Stomach (tissue), 8 donors: ENCODE measurements at regions not wholly inside any gene's neighbourhood (a gene's known extent, or its start where the extent isn't known, plus 50 kb on each side); places are given as distances from the start of the nearest gene placed in this dataset.

Source experiments
- DNase-seq, 2 donors: peaks; one replicate each; pipeline versions ENCODE4 v3.0.0 to v3.0.0-alpha.2; 2013 to 2019
- H3K27ac ChIP-seq, 5 donors: fragments of 200-600 bp in 4 of 5; sonication (generic) in 4 of 5; one replicate each; pipeline ENCODE4 v1.5.1; 2013 to 2019; ENCODE audit warnings: mild to moderate bottlenecking in 1 of 5, moderate library complexity in 1 of 5
- H3K27me3 ChIP-seq, 3 donors: fragments of 200-600 bp; sonication (generic); one replicate each; pipeline ENCODE4 v1.5.1; 2017 to 2019; ENCODE audit warnings: mixed run types in 1 of 3
- H3K36me3 ChIP-seq, 4 donors: fragments of 200-600 bp; sonication (generic); 1 replicate in 3 of 4; 2 replicates in 1 of 4; pipeline ENCODE4 v1.5.1; 2016 to 2019
- H3K4me1 ChIP-seq, 4 donors: fragments of 200-600 bp; sonication (generic); one replicate each; pipeline ENCODE4 v1.5.1; 2016 to 2019
- H3K4me3 ChIP-seq, 4 donors: fragments of 200-600 bp; sonication (generic) in 3 of 4; one replicate each; pipeline ENCODE4 v1.5.1; 2016 to 2019; ENCODE audit warnings: mild to moderate bottlenecking in 1 of 4
- H3K9me3 ChIP-seq, 4 donors: fragments of 200-600 bp; sonication (generic); one replicate each; pipeline ENCODE4 v1.5.1; 2016 to 2019
- EP300 ChIP-seq: sonication (generic); formaldehyde crosslinking; IDR thresholded peaks from one replicate; pipeline ENCODE4 v1.6.1; 2017; ENCODE audit warnings: antibody characterized with exemption
- POLR2A ChIP-seq, 4 donors: fragments of 450-650 bp; IDR thresholded peaks; one replicate each; pipeline ENCODE4 v1.6.1; 2016; ENCODE audit warnings: antibody characterized with exemption in 4 of 4, control low read depth in 2 of 4, mild to moderate bottlenecking in 1 of 4, moderate library complexity in 1 of 4
- POLR2AphosphoS5 ChIP-seq, 3 donors: sonication (generic); formaldehyde crosslinking; IDR thresholded peaks; one replicate each; pipeline ENCODE4 v1.6.1; 2016; ENCODE audit warnings: antibody characterized with exemption in 3 of 3
- WGBS, 5 donors: extraction: QIAGEN DNeasy Blood & Tissue Kit in 3 of 5; methylation state at CpG; one replicate each; pipeline versions ENCODE4 v1.1.5 to v1.1.7; 2013 to 2018; 5-methylcytosine and 5-hydroxymethylcytosine counted together
- intact Hi-C: fragments of 100-400 bp; cut with DNase I; formaldehyde crosslinking; loops from one replicate; pipeline ENCODE4 v1.15.1; 2023; ENCODE audit warnings: low total_unique reads
- TF ChIP-seq, protein P1 (sequence below), 7 experiments: fragments of 450-650 bp in 4 of 7; fragments of 200-600 bp in 3 of 7; sonication (generic) in 3 of 7; IDR thresholded peaks; one replicate each; pipeline ENCODE4 v1.5.1; 2016 to 2019; ENCODE audit warnings: antibody characterized with exemption in 7 of 7, control low read depth in 2 of 7, mild to moderate bottlenecking in 1 of 7
- donor health status: healthy with polysubstance abuse.
- donor health status: Bipolar disorder and iron deficiency.
- donor health status: healthy.

DNA sequence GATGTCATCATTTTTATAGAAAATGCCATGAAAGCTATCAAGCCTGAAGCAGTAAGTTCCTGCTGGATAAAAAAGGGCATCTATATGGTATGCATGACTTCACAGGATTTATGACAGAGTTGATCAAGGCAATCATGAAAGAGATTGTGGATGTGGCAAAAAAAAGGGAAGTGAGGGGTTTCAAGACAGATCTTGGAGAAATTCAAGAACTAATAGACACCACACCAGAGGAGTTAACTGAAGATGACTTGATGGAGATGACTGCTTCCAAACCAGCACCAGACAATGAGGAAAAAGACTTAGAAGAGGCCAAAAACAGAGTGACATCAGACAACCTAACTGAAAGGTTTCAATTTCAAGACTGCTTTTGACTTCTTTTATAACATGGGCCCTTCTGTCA is 691.1 kb upstream of the SLC10A2 start:
- Histone ChIP-seq H3K27me3 (no peaks in the 10 kb centered on the region), H3K27ac (no peak overlapping the region), H3K36me3 (no peaks in the 10 kb centered on the region), H3K4me1 (no peaks in the 10 kb centered on the region), H3K4me3 (no peak overlapping the region), H3K9me3 (peaks cover 0 to 5% (median 0%) of the 10 kb centered on the region in 4 donors)
- DNase-seq: no peak
- intact Hi-C loops: no loop called here
- TF ChIP-seq, protein P1, sequence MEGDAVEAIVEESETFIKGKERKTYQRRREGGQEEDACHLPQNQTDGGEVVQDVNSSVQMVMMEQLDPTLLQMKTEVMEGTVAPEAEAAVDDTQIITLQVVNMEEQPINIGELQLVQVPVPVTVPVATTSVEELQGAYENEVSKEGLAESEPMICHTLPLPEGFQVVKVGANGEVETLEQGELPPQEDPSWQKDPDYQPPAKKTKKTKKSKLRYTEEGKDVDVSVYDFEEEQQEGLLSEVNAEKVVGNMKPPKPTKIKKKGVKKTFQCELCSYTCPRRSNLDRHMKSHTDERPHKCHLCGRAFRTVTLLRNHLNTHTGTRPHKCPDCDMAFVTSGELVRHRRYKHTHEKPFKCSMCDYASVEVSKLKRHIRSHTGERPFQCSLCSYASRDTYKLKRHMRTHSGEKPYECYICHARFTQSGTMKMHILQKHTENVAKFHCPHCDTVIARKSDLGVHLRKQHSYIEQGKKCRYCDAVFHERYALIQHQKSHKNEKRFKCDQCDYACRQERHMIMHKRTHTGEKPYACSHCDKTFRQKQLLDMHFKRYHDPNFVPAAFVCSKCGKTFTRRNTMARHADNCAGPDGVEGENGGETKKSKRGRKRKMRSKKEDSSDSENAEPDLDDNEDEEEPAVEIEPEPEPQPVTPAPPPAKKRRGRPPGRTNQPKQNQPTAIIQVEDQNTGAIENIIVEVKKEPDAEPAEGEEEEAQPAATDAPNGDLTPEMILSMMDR (IDR thresholded peaks at IDR 0.05): no peak
- TF ChIP-seq POLR2A (IDR thresholded peaks at IDR 0.05): no peak
- no peak for TF ChIP-seq POLR2AphosphoS5 (IDR thresholded peaks at IDR 0.05)
- no peak for TF ChIP-seq EP300

DNA sequence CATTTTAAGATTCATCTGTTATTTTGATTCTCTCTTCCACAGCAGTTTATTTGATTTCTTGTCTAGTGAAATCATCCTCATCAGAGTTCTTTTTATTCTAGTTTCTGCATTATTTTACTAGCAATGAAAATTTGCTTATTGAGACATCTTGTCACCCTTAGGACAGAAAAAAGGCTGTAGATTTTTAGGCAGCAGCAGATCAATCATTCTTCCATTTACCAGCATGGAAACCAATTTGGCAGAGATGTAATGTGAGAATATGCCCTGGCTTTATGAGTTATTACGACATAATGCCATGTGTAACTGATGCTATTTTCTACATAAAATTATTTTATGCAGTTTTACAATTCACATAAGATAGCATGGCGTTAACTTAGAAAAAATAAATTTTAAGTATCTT is 688.6 kb upstream of the SLC10A2 start:
- Histone ChIP-seq H3K27me3 (no peaks in the 10 kb centered on the region), H3K9me3 (peaks cover 0 to 5% (median 0%) of the 10 kb centered on the region in 4 donors), H3K36me3 (no peaks in the 10 kb centered on the region), H3K4me1 (no peaks in the 10 kb centered on the region), H3K27ac (no peak overlapping the region), H3K4me3 (no peak overlapping the region)
- TF ChIP-seq, protein P1 (IDR thresholded peaks at IDR 0.05): no peak
- TF ChIP-seq POLR2A (IDR thresholded peaks at IDR 0.05): no peak
- TF ChIP-seq POLR2AphosphoS5 (IDR thresholded peaks at IDR 0.05): no peak
- 78 to 83% (median 83%) methylated on average over 2 of the region's 2 CpGs for WGBS, 5 donors
- intact Hi-C loops: no loop called here
- DNase-seq: no peak

DNA sequence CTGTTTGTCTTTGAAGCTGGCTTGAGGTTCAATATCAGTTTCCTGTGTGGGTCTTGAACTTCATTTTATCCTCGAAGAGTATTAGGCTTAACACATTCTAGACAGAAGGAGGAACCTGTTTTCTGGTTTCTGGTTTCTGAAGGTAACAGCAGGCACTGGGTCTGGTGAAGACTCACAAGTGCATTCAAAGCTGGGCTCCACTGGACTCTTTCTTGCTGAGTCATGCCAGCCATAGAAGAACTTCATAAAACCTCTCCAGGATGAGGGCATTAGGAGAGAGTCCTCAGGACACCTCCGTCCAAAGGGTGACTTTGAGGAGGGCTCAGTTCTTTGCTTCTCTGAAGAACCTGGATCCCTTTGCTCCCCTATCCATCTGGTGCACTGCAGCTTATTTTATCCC is 668.6 kb upstream of the SLC10A2 start:
- Histone ChIP-seq H3K27ac (no peak overlapping the region), H3K4me1 (no peaks in the 10 kb centered on the region), H3K9me3 (no peaks in the 10 kb centered on the region), H3K27me3 (no peaks in the 10 kb centered on the region), H3K4me3 (no peak overlapping the region), H3K36me3 (no peaks in the 10 kb centered on the region)
- intact Hi-C loops: no loop called here
- 62 to 83% (median 77%) methylated on average over 2 of the region's 2 CpGs for WGBS, 5 donors
- TF ChIP-seq, protein P1 (IDR thresholded peaks at IDR 0.05): no peak
- TF ChIP-seq EP300 (no peak), POLR2AphosphoS5 (IDR thresholded peaks at IDR 0.05) (no peak), POLR2A (IDR thresholded peaks at IDR 0.05) (no peak)
- no peak for DNase-seq

DNA sequence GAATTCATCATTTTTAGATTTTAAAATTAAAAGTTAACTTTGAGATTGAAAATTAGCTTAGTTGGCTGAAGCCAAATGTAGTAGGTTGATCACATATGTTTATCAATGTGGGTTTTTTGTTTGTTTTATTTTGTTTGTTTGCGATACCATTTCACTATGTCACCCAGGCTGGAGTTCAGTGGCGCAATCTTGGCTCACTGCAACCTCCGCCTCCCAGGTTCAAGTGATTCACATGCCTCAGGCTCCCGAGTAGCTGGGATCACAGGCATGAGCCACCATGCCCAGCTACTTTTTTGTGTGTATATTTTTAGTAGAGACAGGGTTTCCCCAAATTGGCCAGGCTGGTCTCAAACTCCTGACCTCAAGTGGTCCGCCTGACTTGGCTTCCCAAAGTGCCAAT is 665.7 kb upstream of the SLC10A2 start:
- WGBS, 5 donors: 78 to 87% (median 84%) methylated on average over 5 of the region's 5 CpGs
- H3K36me3 ChIP-seq: no peaks in the 10 kb centered on the region
- no peaks in the 10 kb centered on the region for H3K4me1 ChIP-seq
- no peak for DNase-seq
- H3K27ac ChIP-seq: no peak overlapping the region
- H3K4me3 ChIP-seq: no peak overlapping the region
- no peaks in the 10 kb centered on the region for H3K9me3 ChIP-seq
- no peaks in the 10 kb centered on the region for H3K27me3 ChIP-seq
- TF ChIP-seq POLR2A (IDR thresholded peaks at IDR 0.05) (no peak), EP300 (no peak), POLR2AphosphoS5 (IDR thresholded peaks at IDR 0.05) (no peak)
- TF ChIP-seq, protein P1 (IDR thresholded peaks at IDR 0.05): no peak
- intact Hi-C loops: no loop called here
